ENCODE measurements at regions not wholly inside any gene's neighbourhood (a gene's known extent, or its start where the extent isn't known, plus 50 kb on each side); places are given as distances from the start of the nearest gene placed in this dataset.

DNA sequence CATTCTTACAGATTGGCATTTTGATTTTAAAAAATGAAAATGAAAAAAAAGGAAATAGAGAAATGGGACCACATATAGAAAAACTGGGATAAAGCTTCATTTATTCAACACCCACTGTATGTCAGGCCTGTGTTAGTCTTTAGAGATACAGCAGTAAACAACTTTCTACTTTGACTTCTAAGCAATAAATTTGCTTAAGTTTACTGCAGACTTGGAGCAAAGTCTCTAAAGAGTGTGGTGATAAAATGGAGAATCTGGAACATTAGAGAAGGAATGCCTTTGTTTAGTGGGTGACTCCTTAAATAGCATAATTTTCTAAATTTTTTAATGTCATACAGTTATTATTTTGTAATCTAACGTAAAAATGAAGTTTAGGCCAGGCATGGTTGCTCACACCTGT lies 80.7 kb upstream of the CNKSR3 start:
- TF ChIP-seq CTCF (IDR thresholded peaks at IDR 0.05) (no peak), POLR2AphosphoS5 (IDR thresholded peaks at IDR 0.05) (no peak), POLR2A (IDR thresholded peaks at IDR 0.05) (no peak), EP300 (IDR thresholded peaks at IDR 0.05) (no peak)
